CD14-positive monocyte (primary cell): ENCODE measurements at regions not wholly inside any gene's neighbourhood (a gene's known extent, or its start where the extent isn't known, plus 50 kb on each side); places are given as distances from the start of the nearest gene placed in this dataset.

Source experiments
- DNase-seq, 3 donors: peaks; one replicate each; pipeline ENCODE4 v3.0.0-alpha.2; 2011 to 2022
- H2AFZ ChIP-seq: 2 replicates; pipeline ENCODE4 v1.6.0; 2012; ENCODE audit warnings: mild to moderate bottlenecking, low read depth, low read length, inconsistent platforms; ENCODE audit not compliant: insufficient read depth, poor library complexity, severe bottlenecking
- H3K27ac ChIP-seq, 2 donors: 1 replicate in 1 of 2; 2 replicates in 1 of 2; pipeline ENCODE4 v1.5.1; 2012 to 2013; ENCODE audit warnings: low read length in 2 of 2, control low read depth in 1 of 2, inconsistent platforms in 1 of 2, low read depth in 1 of 2, mild to moderate bottlenecking in 1 of 2
- H3K27me3 ChIP-seq, 2 donors: one replicate each; pipeline versions ENCODE4 v1.6.0 to v1.6.1; 2011 to 2013; ENCODE audit warnings: low read length in 2 of 2; ENCODE audit not compliant: control insufficient read depth in 2 of 2, insufficient read depth in 2 of 2
- H3K36me3 ChIP-seq, 2 donors: replicated peaks in 1 of 2; 1 replicate in 1 of 2; 2 replicates in 1 of 2; pipeline versions ENCODE4 v1.5.1 to v1.6.1; 2012 to 2013; ENCODE audit warnings: low read length in 2 of 2, control low read depth in 1 of 2, inconsistent platforms in 1 of 2, mild to moderate bottlenecking in 1 of 2; ENCODE audit not compliant: insufficient read depth in 2 of 2, control insufficient read depth in 1 of 2
- H3K4me1 ChIP-seq, 2 donors: 1 replicate in 1 of 2; 2 replicates in 1 of 2; pipeline versions ENCODE4 v1.5.1 to v1.6.1; 2012 to 2013; ENCODE audit warnings: low read length in 2 of 2, control low read depth in 1 of 2, inconsistent platforms in 1 of 2, mild to moderate bottlenecking in 1 of 2, moderate library complexity in 1 of 2; ENCODE audit not compliant: insufficient read depth in 2 of 2, control insufficient read depth in 1 of 2
- H3K4me2 ChIP-seq: replicated peaks from 2 replicates; pipeline ENCODE3; 2012; ENCODE audit warnings: low read length, moderate library complexity, mild to moderate bottlenecking; ENCODE audit not compliant: poor library complexity, severe bottlenecking; ENCODE audit errors: extremely low read depth
- H3K4me3 ChIP-seq, 3 experiments: fragments of 200-600 bp in 1 of 3; sonication (generic) in 1 of 3; replicated peaks in 1 of 3; 1 replicate in 2 of 3; 2 replicates in 1 of 3; pipeline ENCODE4 v1.5.1; 2011 to 2013; ENCODE audit warnings: low read length in 3 of 3, mild to moderate bottlenecking in 3 of 3, control low read depth in 2 of 3, low read depth in 2 of 3, inconsistent platforms in 1 of 3, moderate library complexity in 1 of 3
- H3K79me2 ChIP-seq: 2 replicates; pipeline ENCODE4 v1.6.0; 2012; ENCODE audit warnings: mild to moderate bottlenecking, control low read depth, inconsistent platforms, low read length, moderate library complexity; ENCODE audit not compliant: insufficient read depth
- H3K9ac ChIP-seq: 2 replicates; pipeline ENCODE4 v1.6.0; 2017; ENCODE audit warnings: low read length, mild to moderate bottlenecking; ENCODE audit not compliant: insufficient read depth, poor library complexity, severe bottlenecking
- H3K9me3 ChIP-seq, 2 donors: replicated peaks in 1 of 2; 1 replicate in 1 of 2; 2 replicates in 1 of 2; pipeline versions ENCODE4 v1.5.1 to v1.6.1; 2012 to 2013; ENCODE audit warnings: low read length in 2 of 2, control low read depth in 1 of 2; ENCODE audit not compliant: control insufficient read depth in 1 of 2, insufficient read depth in 1 of 2
- H4K20me1 ChIP-seq: 2 replicates; pipeline ENCODE4 v1.6.0; 2012; ENCODE audit warnings: mild to moderate bottlenecking, low read length, control low read depth, moderate library complexity; ENCODE audit not compliant: insufficient read depth
- H3K27ac Mint-ChIP-seq, 7 donors: one replicate each; pipeline ENCODE4 v1.8.0; 2020; ENCODE audit warnings: mild to moderate bottlenecking in 7 of 7, mixed read lengths in 7 of 7, moderate library complexity in 6 of 7, inconsistent platforms in 2 of 7
- H3K27me3 Mint-ChIP-seq, 3 donors: one replicate each; pipeline ENCODE4 v1.8.0; 2021 to 2022; ENCODE audit warnings: low read depth in 3 of 3, mild to moderate bottlenecking in 3 of 3, mixed read lengths in 3 of 3, moderate library complexity in 3 of 3, inconsistent platforms in 1 of 3
- H3K36me3 Mint-ChIP-seq, 2 donors: one replicate each; pipeline ENCODE4 v1.8.0; 2020; ENCODE audit warnings: mixed read lengths in 2 of 2, inconsistent platforms in 1 of 2, mild to moderate bottlenecking in 1 of 2
- H3K4me1 Mint-ChIP-seq: one replicate; pipeline ENCODE4 v1.8.0; 2020; ENCODE audit warnings: mild to moderate bottlenecking, mixed read lengths
- H3K4me3 Mint-ChIP-seq, 2 donors: one replicate each; pipeline ENCODE4 v1.8.0; 2020; ENCODE audit warnings: mild to moderate bottlenecking in 2 of 2, mixed read lengths in 2 of 2, moderate library complexity in 1 of 2
- H3K9me3 Mint-ChIP-seq, 7 donors: one replicate each; pipeline ENCODE4 v1.8.0; 2020 to 2022; ENCODE audit warnings: mixed read lengths in 7 of 7, mild to moderate bottlenecking in 6 of 7, moderate library complexity in 6 of 7, inconsistent platforms in 2 of 7
- CTCF ChIP-seq: fragments of 200-600 bp; IDR thresholded peaks from one replicate; pipeline ENCODE4 v1.8.0; 2022; ENCODE audit warnings: antibody characterized with exemption, mild to moderate bottlenecking
- WGBS: methylation state at CpG from one replicate; pipeline ENCODE4 v1.1.5; 2013; ENCODE audit warnings: missing lambda C conversion rate; ENCODE audit not compliant: insufficient coverage; 5-methylcytosine and 5-hydroxymethylcytosine counted together
- intact Hi-C, 2 donors: fragments of 100-400 bp; cut with micrococcal nuclease; formaldehyde crosslinking; loops; one replicate each; pipeline versions ENCODE4 v1.15.0 to v1.15.1; 2023

- Mint-ChIP-seq H3K9me3 (no peaks in the 10 kb centered on the region), H3K36me3 (no peaks in the 10 kb centered on the region), H3K4me3 (no peak overlapping the region), H3K4me1 (no peaks in the 10 kb centered on the region), H3K27ac (no peak overlapping the region), H3K27me3 (peaks cover 0 to 2% (median 0%) of the 10 kb centered on the region in 3 donors)
- H3K9ac ChIP-seq, result no peak overlapping the region
- no peaks in the 10 kb centered on the region for H3K27me3 ChIP-seq
- H3K4me3 ChIP-seq, result no peak overlapping the region
- H3K36me3 ChIP-seq, result no peaks in the 10 kb centered on the region
- no peak for DNase-seq
- no peak overlapping the region for H2AFZ ChIP-seq
- no peaks in the 10 kb centered on the region for H4K20me1 ChIP-seq
- H3K79me2 ChIP-seq, result no peaks in the 10 kb centered on the region
- no peaks in the 10 kb centered on the region for H3K4me1 ChIP-seq
- intact Hi-C loops, result no loop called here
- H3K27ac ChIP-seq, result no peak overlapping the region
- no peak for TF ChIP-seq CTCF
- WGBS, result 100% methylated on average over 1 of the region's 1 CpG
- H3K9me3 ChIP-seq, result no peaks in the 10 kb centered on the region
- H3K4me2 ChIP-seq, result no peak overlapping the region
These were observed 153.5 kb downstream of the MBL2 start for GRCh38 chr10:52619052-52619451.

GRCh38 chr10:52621635-52622079 lies 150.9 kb downstream of the MBL2 start:
- Mint-ChIP-seq H3K4me3 (no peak overlapping the region), H3K36me3 (no peaks in the 10 kb centered on the region), H3K27me3 (peaks cover 0 to 2% (median 0%) of the 10 kb centered on the region in 3 donors), H3K27ac (no peak overlapping the region), H3K4me1 (no peaks in the 10 kb centered on the region), H3K9me3 (no peaks in the 10 kb centered on the region)
- no peaks in the 10 kb centered on the region for H3K79me2 ChIP-seq
- no peaks in the 10 kb centered on the region for H3K36me3 ChIP-seq
- no peaks in the 10 kb centered on the region for H3K9me3 ChIP-seq
- no peaks in the 10 kb centered on the region for H3K27me3 ChIP-seq
- intact Hi-C loops, result no loop called here
- WGBS, result 88% methylated on average over 1 of the region's 2 CpGs
- DNase-seq, result no peak
- H3K9ac ChIP-seq, result no peak overlapping the region
- H3K4me2 ChIP-seq, result no peak overlapping the region
- H3K27ac ChIP-seq, result no peak overlapping the region
- TF ChIP-seq CTCF, result no peak
- H3K4me1 ChIP-seq, result no peaks in the 10 kb centered on the region
- H4K20me1 ChIP-seq, result no peaks in the 10 kb centered on the region
- H2AFZ ChIP-seq, result no peak overlapping the region
- H3K4me3 ChIP-seq, result no peak overlapping the region
